NCI-H146 treated with DMSO at 0.1 percent for 48 hours (cell line): ENCODE measurements at regions not wholly inside any gene's neighbourhood (a gene's known extent, or its start where the extent isn't known, plus 50 kb on each side); places are given as distances from the start of the nearest gene placed in this dataset.
"Not testable (repeated sequence)": the region's sequence is repeated elsewhere in the genome, so short reads cannot be mapped to it uniquely, and the experiment has no call there.

Source experiments
- DNase-seq: peaks from one replicate; lab custom pipeline; 2025; ENCODE audit not compliant: unreplicated experiment; lab: John Stamatoyannopoulos, UW

- DNase-seq: no peak
Observed at GRCh38 chr5:15105799-15106393, 234.3 kb upstream of the ANKH start.

DNA sequence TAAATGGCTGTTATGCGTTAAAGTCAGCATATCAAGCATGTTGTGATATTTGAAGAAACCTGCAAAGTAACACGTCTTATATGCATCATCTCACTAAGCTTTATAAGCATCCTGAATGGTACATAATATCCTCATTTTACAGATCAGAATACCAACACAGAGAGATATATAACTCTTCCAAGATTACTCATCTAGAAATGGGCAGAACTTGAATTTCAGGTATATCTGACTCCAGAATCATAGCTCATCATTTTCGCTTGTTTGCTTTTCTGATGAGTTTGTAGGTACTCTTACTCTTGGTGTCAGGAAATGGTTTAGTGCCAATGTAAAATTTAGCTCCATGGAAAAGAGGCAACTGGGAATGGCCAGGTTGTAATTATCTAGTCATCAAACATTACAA is 232.3 kb upstream of the ANKH start:
- no peak for DNase-seq

- DNase-seq: no peak
Observed at GRCh38 chr5:15103130-15103529, 231.6 kb upstream of the ANKH start.

- no peak for DNase-seq
Observed at GRCh38 chr5:15097552-15097951, 226.0 kb upstream of the ANKH start.

GRCh38 chr5:15096686-15097085 is 225.1 kb upstream of the ANKH start:
- DNase-seq: not testable (repeated sequence)

DNA sequence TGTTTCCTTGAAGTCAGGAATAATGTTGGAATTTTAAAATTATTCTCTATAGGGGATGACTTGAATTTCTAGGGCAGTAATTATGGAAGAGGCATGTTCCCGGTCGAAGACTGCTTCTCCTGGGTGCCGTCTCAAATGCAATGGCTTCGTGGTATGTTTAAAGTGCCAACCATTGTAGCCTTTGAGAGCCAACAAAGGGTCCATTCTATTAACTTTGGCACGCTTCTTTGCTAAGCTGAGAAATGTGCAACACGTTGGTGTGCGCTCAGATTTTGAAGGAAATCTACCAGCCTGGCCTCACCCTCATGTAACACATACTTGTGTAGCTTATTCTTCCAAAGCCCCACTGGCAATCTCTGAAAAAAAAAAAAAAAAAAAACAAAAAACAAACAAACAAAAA is 221.2 kb upstream of the ANKH start:
- DNase-seq: no peak

DNA sequence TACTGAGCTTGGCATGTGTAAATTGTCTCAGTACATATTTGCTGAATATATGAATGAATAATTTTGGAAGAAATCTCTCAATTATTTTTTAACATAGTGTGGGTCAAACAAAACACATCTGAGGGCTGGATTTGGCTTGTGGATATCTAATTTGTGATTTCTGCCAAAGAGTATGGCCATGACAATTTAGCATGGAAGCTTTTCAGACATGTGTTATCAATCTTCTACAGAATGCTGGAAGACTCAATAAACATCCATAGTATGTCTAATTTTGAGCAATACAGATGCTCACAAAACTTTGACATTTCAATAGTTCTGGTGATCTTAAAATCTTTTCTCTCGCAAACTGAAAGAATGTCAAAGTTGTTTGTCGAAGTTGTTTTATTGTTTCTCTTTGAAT is 214.1 kb upstream of the ANKH start:
- DNase-seq: no peak

GRCh38 chr5:15082096-15082495 is 210.5 kb upstream of the ANKH start:
- no peak for DNase-seq

DNA sequence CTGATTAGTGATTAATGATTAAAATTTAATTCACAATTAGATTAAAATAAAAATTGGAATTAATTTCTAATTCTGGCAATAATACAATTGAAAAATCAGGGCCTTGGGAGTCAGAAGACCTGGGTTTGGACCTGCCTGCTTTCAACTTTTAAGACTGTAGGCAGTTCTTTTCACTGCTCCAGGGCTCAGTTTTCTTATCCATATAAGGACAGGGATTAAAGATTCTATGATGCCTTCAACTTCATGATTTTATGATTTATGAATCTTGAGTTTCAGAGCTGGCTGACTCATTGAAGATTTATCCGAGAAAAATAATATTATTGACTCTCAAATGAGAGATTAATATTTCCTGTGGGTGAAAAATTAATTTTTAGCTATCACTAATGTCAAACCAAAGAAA is 208.6 kb upstream of the ANKH start:
- DNase-seq: no peak

DNA sequence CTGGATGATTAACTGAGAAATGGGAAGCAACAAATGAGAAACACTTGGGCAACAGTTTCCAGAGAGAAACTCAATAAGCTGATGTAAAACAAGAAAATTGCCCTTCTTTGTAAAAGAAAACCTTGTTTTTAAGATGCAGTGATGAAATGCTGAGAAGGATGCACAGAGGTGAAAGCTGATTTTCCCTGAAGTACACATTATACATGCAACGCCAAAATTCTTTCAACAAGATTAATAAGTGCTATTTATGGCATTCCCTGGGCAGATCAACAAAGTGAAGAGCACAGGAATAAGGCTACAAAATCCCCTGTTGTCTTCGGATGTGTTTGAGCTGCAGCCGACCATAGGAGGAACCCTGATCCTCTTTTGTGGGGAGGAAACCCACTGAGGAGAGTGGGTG is 208.0 kb upstream of the ANKH start:
- DNase-seq: no peak

GRCh38 chr5:15074651-15075050 is 203.1 kb upstream of the ANKH start:
- no peak for DNase-seq

- DNase-seq: no peak
Observed at GRCh38 chr5:15073453-15073852, 201.9 kb upstream of the ANKH start.

DNA sequence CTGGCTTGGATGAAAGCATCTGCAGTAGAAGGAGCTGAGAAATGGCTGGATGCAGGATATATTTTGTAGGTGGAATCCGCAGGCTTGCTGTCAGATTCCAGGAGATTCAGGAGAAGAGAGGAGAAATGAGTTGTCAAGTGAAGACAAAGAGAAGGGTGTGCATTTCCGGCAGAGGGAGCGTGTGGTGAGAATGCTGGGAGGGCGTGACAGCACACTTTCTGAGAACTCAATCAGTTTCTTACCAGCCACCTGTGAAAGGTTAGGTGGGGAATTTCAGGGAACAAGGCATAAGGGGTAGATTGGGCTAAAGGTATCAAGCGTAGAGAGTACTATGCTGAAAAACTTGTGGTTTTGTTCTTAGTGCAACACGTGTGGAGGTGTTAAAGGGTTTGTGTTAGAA is 199.3 kb upstream of the ANKH start:
- no peak for DNase-seq

GRCh38 chr5:15069407-15069905 is 197.9 kb upstream of the ANKH start:
- no peak for DNase-seq

- DNase-seq: no peak
Observed at GRCh38 chr5:15065091-15065490, 193.5 kb upstream of the ANKH start.

- no peak for DNase-seq
Observed at GRCh38 chr5:15064396-15064795, 192.8 kb upstream of the ANKH start.

DNA sequence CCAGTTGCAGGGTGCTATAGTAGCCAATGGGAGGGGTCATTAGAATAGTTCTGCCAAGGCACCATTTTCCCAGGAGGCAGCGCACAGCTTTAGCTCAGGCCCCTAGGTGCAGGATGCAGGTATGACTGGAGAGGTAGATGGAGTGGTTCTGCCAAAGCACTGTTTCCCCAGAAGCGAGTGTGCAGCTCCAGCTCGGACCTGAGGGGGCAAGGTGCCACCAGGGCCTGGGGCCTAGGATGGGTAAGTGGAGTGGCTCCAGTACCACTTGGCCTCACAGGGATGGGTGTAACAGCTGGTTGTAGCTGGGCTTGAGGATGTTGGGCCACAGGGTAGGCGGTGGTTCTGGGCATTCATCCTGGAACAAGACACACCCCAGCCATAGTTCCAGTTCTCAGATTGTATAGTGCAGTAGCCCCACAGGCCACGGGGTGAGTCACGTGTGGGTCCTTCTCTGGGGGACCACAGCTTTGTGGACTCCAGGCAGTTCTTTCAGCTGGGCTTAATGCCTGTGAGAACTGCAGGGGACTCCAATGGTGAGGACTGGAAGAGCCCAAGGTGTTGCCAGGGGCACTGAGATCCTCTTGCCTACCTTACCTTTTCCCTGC is 185.5 kb upstream of the ANKH start:
- DNase-seq: no peak

DNA sequence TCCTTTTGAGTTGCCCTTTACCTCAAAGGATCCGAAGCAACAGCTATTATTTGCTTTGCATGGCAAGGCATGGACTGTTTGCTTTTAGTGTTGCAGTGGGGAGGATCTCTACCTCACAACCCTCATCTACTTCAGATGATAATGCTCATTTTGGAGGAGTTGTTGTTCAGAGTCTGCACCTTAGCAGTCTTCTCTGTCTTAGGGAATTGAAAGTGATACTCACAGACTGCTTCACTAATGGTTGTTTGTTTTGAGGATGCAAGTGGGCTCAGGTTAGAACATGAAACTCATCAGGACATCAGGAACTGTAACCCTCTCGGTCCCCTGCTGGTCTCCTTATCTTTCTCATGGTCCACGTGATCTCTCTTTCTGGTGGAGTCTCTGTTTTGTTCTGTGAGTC is 172.9 kb upstream of the ANKH start:
- DNase-seq: no peak

GRCh38 chr5:15037247-15037908 is 165.8 kb upstream of the ANKH start:
- no peak for DNase-seq

DNA sequence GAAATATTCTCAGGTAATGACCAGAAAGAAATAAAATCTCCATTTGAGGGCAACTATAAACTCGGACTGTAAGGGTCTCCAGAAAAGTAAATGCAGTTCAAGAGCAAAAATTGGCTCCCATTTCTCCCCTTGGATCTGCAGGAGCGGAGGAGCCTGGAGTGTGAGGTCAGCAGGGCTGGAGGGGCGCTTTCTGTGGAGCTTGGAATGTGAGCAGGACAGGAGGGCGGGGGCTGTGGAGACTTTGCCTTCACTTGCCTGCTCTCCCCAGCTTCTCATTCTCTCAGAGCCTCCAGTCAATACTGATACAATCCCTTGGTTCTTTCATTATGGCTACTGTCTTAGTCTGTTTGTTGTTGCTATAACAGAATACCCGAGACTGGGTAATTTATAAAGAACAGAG is 162.8 kb upstream of the ANKH start:
- no peak for DNase-seq

- no peak for DNase-seq
Observed at GRCh38 chr5:15031180-15031579, 159.6 kb upstream of the ANKH start.

DNA sequence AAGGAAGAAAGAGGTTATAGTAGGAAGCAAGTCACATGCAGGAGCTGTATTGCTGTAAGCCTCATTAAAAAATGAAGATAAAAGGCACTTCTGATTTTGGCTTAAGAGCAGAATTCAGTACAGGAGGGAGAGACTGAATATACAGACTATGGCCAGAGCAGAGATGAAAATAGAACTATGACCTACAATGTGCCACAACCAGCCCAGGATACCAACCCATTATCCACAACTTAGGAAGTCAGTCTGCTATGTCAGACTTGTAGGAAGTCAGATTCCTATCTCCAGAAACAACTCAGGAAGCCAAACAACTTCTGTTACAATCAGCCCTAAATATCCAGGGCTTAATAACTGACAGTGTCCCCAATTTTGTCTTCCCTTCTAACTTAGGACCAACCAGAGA is 156.2 kb upstream of the ANKH start:
- no peak for DNase-seq

- peak; percentile 39 for DNase-seq
Observed at GRCh38 chr5:15026944-15027343, 155.4 kb upstream of the ANKH start.
